Thoracic aorta (tissue), 2 donors: ENCODE measurements at regions not wholly inside any gene's neighbourhood (a gene's known extent, or its start where the extent isn't known, plus 50 kb on each side); places are given as distances from the start of the nearest gene placed in this dataset.

Experiments used
- ATAC-seq: fragments of 150-250 bp; one replicate; pipeline ENCODE4 v1.8.0; 2017; ENCODE audit warnings: low read depth; ENCODE audit not compliant: insufficient number of reproducible peaks, low FRiP score
- DNase-seq: peaks from one replicate; pipeline ENCODE4 v3.0.0-alpha.2; 2020; ENCODE audit warnings: low spot score
- H3K27ac ChIP-seq, 2 donors: fragments of 200-600 bp; sonication (generic); 1 replicate in 1 of 2; 2 replicates in 1 of 2; pipeline ENCODE4 v1.5.1; 2016; ENCODE audit warnings: mild to moderate bottlenecking in 2 of 2, moderate library complexity in 2 of 2
- H3K27me3 ChIP-seq: fragments of 200-600 bp; sonication (generic); replicated peaks from 2 replicates; pipeline ENCODE4 v1.6.0; 2016; ENCODE audit warnings: mild to moderate bottlenecking; ENCODE audit not compliant: insufficient read depth
- H3K36me3 ChIP-seq: fragments of 200-600 bp; sonication (generic); one replicate; pipeline ENCODE4 v1.5.1; 2016
- H3K4me1 ChIP-seq, 2 donors: fragments of 200-600 bp; sonication (generic); 1 replicate in 1 of 2; 2 replicates in 1 of 2; pipeline versions ENCODE4 v1.5.1 to v1.6.0; 2016; ENCODE audit warnings: low read depth in 2 of 2, mild to moderate bottlenecking in 1 of 2; ENCODE audit not compliant: control insufficient read depth in 1 of 2
- H3K4me3 ChIP-seq: fragments of 200-600 bp; sonication (generic); 2 replicates; pipeline ENCODE4 v1.5.1; 2016; ENCODE audit warnings: mild to moderate bottlenecking
- H3K9me3 ChIP-seq: fragments of 200-600 bp; sonication (generic); 2 replicates; pipeline ENCODE4 v1.5.1; 2016
- TF ChIP-seq, protein P1 (sequence below): fragments of 200-600 bp; sonication (generic); IDR thresholded peaks from one replicate; pipeline ENCODE4 v1.5.1; 2019; ENCODE audit warnings: antibody characterized with exemption

DNA sequence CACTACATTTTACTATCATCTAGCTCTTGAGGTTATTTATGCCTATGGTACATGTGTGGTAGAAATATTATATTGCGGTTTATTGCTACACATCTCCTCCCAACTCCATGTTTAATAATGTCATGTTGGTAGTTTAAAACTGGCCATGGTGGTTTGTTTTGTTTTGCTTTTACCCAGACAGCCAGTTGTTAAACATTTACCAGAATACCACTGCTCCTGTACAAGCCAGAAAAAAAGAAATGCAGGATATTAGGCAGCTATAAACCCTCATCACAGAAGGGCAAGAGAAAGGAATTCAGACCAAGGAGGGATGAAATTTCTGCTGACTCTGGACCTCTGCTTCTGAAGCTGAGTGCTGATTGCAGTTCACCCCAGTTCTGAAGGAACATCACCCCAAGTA, 451.8 kb upstream of the IL12A start:
- no peaks in the 10 kb centered on the region for H3K4me1 ChIP-seq
- no peak overlapping the region for H3K4me3 ChIP-seq
- TF ChIP-seq, protein P1, sequence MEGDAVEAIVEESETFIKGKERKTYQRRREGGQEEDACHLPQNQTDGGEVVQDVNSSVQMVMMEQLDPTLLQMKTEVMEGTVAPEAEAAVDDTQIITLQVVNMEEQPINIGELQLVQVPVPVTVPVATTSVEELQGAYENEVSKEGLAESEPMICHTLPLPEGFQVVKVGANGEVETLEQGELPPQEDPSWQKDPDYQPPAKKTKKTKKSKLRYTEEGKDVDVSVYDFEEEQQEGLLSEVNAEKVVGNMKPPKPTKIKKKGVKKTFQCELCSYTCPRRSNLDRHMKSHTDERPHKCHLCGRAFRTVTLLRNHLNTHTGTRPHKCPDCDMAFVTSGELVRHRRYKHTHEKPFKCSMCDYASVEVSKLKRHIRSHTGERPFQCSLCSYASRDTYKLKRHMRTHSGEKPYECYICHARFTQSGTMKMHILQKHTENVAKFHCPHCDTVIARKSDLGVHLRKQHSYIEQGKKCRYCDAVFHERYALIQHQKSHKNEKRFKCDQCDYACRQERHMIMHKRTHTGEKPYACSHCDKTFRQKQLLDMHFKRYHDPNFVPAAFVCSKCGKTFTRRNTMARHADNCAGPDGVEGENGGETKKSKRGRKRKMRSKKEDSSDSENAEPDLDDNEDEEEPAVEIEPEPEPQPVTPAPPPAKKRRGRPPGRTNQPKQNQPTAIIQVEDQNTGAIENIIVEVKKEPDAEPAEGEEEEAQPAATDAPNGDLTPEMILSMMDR: no peak
- H3K27ac ChIP-seq: no peak overlapping the region
- DNase-seq (no peak), ATAC-seq (no peak)
- H3K9me3 ChIP-seq: no peaks in the 10 kb centered on the region
- no peaks in the 10 kb centered on the region for H3K36me3 ChIP-seq
- no peaks in the 10 kb centered on the region for H3K27me3 ChIP-seq

- no peak overlapping the region for H3K4me3 ChIP-seq
- ATAC-seq (no peak), DNase-seq (no peak)
- no peak overlapping the region for H3K27ac ChIP-seq
- no peaks in the 10 kb centered on the region for H3K27me3 ChIP-seq
- TF ChIP-seq, protein P1: no peak
- no peaks in the 10 kb centered on the region for H3K9me3 ChIP-seq
- no peaks in the 10 kb centered on the region for H3K4me1 ChIP-seq
- H3K36me3 ChIP-seq: no peaks in the 10 kb centered on the region
Measured at GRCh38 chr3:159538507-159538906, 450.1 kb upstream of the IL12A start.

DNA sequence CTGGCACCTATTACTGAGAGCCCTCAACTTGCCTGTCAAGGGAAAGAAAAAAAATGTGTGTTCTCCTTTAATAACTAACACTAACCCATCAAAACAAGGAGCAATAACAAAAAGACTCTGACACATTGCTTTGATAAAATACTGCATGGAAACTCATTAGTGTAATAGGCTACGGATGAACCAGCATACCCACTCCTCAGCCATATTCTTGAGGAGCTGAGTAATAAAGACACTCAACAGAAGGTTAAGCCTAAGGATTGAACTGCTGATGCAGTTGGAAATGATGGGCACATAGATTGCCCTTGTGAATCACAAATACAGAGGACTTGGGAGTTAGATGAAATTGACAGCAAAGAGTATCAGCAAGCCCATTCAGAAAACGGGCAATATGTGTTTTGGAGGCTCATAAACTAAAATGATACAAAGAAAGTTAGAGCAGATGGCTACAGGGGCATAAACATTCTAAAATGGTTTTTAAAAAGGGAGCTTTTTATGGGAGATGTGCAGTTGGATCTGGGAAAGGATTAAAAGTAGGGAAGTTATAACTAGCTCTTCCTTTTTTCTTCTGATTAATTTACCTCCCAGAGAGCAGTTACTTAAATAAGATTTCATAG, 447.6 kb upstream of the IL12A start:
- no peaks in the 10 kb centered on the region for H3K9me3 ChIP-seq
- H3K27me3 ChIP-seq: no peaks in the 10 kb centered on the region
- no peak overlapping the region for H3K27ac ChIP-seq
- DNase-seq (no peak), ATAC-seq (no peak)
- TF ChIP-seq, protein P1: no peak
- H3K4me3 ChIP-seq: no peak overlapping the region
- no peaks in the 10 kb centered on the region for H3K36me3 ChIP-seq
- H3K4me1 ChIP-seq: no peaks in the 10 kb centered on the region

DNA sequence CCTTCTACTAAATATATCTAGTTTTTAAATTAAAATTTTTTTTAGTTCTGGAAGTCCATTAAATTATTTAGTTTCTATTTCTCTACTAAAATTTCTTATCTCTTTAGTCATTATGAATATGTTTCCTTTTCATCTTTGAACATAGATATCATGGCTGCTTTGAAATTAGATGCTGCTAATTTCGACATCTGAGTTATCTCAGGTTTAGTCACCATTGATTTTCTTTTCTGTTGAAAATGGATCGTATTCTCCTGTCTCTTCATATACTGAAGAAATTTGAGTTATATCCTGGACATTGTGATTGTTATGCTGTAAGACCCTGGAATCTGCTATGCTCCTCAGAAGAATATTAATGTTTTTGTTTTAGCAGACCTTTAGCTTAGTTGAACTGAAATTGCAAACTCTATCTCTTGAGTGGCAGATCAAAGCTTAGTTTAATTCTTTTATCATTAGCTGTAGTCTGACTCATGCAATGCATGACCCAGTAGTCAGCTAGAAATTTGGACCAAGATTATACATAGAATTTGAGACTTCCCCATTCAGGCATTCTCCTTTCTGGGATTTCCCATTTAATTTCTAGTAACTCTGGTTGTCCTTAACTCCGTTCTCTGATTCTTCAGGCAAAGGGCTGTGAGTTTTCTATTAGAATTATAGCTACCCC, 439.8 kb upstream of the IL12A start:
- no peaks in the 10 kb centered on the region for H3K36me3 ChIP-seq
- DNase-seq: no peak
- peaks cover 7% of the 10 kb centered on the region for H3K9me3 ChIP-seq
- ATAC-seq: no peak
- no peak overlapping the region for H3K4me3 ChIP-seq
- no peak overlapping the region for H3K27ac ChIP-seq
- no peaks in the 10 kb centered on the region for H3K4me1 ChIP-seq
- H3K27me3 ChIP-seq: no peaks in the 10 kb centered on the region
- TF ChIP-seq, protein P1: no peak

- no peak overlapping the region for H3K27ac ChIP-seq
- TF ChIP-seq, protein P1: no peak
- H3K4me1 ChIP-seq: no peaks in the 10 kb centered on the region
- DNase-seq (no peak), ATAC-seq (no peak)
- no peaks in the 10 kb centered on the region for H3K27me3 ChIP-seq
- H3K4me3 ChIP-seq: no peak overlapping the region
- H3K9me3 ChIP-seq: no peaks in the 10 kb centered on the region
- H3K36me3 ChIP-seq: no peaks in the 10 kb centered on the region
Measured at GRCh38 chr3:159555205-159555604, 433.4 kb upstream of the IL12A start.
